Psoas muscle (tissue), 7 donors: ENCODE measurements at regions not wholly inside any gene's neighbourhood (a gene's known extent, or its start where the extent isn't known, plus 50 kb on each side); places are given as distances from the start of the nearest gene placed in this dataset.

Experiments
- ATAC-seq, 4 donors: fragments of 200-7000 bp; cut with Tn5 transposase; one replicate each; pipeline ENCODE4 v1.9.1; 2020; ENCODE audit warnings: moderate library complexity in 3 of 4, mild to moderate bottlenecking in 2 of 4
- DNase-seq, 2 donors: peaks; one replicate each; pipeline ENCODE4 v3.0.0-alpha.2; 2020
- H3K27ac ChIP-seq: fragments of 200-600 bp; one replicate; pipeline ENCODE4 v1.8.0; 2022
- H3K27me3 ChIP-seq, 3 donors: fragments of 200-600 bp in 1 of 3; one replicate each; pipeline versions ENCODE4 v1.6.1 to v1.8.0; 2013 to 2022; ENCODE audit warnings: low read length in 2 of 3, mild to moderate bottlenecking in 2 of 3, moderate library complexity in 1 of 3; ENCODE audit not compliant: insufficient read depth in 3 of 3
- H3K36me3 ChIP-seq, 2 donors: fragments of 200-600 bp in 1 of 2; one replicate each; pipeline versions ENCODE4 v1.6.1 to v1.8.0; 2013 to 2022; ENCODE audit warnings: low read depth in 1 of 2, mild to moderate bottlenecking in 1 of 2, moderate library complexity in 1 of 2; ENCODE audit not compliant: insufficient read depth in 1 of 2
- H3K4me1 ChIP-seq: fragments of 200-600 bp; one replicate; pipeline ENCODE4 v1.8.0; 2022
- H3K4me3 ChIP-seq: fragments of 200-600 bp; one replicate; pipeline ENCODE4 v1.8.0; 2022; ENCODE audit warnings: mild to moderate bottlenecking
- H3K9me3 ChIP-seq: fragments of 200-600 bp; one replicate; pipeline ENCODE4 v1.8.0; 2022
- WGBS, 3 donors: extraction: QIAGEN DNeasy Blood & Tissue Kit; methylation state at CpG; one replicate each; pipeline versions ENCODE4 v1.1.6 to v1.1.7; 2013; 5-methylcytosine and 5-hydroxymethylcytosine counted together
- intact Hi-C, 2 donors: fragments of 100-400 bp; cut with DNase I; formaldehyde crosslinking; loops; one replicate each; pipeline versions ENCODE4 v1.11.0 to v1.14.2; 2022
- TF ChIP-seq, protein P1 (sequence below): fragments of 200-600 bp; IDR thresholded peaks from one replicate; pipeline ENCODE4 v1.8.0; 2022; ENCODE audit warnings: antibody characterized with exemption
- donor health status: healthy with polysubstance abuse.
- donor health status: DM: no; HTN: no; CAD: no; lungs with moderate emphysema.
- donor health status: Bipolar disorder and iron deficiency.
- donor health status: healthy.
- donor health status: DM: yes; HTN: yes; CAD: no.
- donor health status: DM: no; HTN: no; CAD: no.
- donor health status: DM: yes; HTN: yes; CAD: no.

DNA sequence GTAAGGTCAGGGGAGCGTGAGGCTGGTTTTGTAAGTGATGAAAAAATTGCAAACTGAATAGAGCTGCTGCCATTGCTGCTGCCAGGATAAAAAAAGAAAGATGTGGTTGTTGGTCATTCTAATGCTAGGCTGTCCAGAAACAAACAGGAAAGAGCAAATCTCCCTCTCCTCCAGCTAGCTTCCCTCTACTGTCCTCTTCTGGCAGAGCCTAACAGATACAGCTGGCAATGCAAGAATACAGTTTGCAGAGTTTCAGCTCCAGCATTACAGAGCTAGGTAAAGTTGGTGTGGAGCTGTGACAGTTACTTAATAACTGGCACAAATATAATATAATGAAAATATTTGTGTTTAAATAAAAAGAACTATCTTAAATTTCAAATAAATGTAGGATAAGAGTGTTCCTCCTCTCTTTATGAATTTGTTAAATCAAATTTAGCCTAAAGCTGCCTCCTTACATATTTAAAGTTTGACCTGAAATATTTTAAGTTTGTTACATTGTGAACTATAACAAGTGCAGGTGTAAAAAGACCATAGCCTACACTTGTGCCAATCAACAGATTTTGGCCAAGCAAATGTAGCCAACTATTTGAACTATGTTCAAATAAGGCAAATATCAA is 407.7 kb downstream of the SH2D4B start:
- no peak overlapping the region for H3K4me3 ChIP-seq
- 41 to 58% (median 57%) methylated on average over 1 of the region's 1 CpG for WGBS, 3 donors
- no peaks in the 10 kb centered on the region for H3K36me3 ChIP-seq
- H3K27ac ChIP-seq, result no peak overlapping the region
- DNase-seq (no peak), ATAC-seq (no peak)
- H3K9me3 ChIP-seq, result no peaks in the 10 kb centered on the region
- intact Hi-C loops, result no loop called here
- peaks cover 0 to 2% (median 0%) of the 10 kb centered on the region in 3 donors for H3K27me3 ChIP-seq
- TF ChIP-seq, protein P1, sequence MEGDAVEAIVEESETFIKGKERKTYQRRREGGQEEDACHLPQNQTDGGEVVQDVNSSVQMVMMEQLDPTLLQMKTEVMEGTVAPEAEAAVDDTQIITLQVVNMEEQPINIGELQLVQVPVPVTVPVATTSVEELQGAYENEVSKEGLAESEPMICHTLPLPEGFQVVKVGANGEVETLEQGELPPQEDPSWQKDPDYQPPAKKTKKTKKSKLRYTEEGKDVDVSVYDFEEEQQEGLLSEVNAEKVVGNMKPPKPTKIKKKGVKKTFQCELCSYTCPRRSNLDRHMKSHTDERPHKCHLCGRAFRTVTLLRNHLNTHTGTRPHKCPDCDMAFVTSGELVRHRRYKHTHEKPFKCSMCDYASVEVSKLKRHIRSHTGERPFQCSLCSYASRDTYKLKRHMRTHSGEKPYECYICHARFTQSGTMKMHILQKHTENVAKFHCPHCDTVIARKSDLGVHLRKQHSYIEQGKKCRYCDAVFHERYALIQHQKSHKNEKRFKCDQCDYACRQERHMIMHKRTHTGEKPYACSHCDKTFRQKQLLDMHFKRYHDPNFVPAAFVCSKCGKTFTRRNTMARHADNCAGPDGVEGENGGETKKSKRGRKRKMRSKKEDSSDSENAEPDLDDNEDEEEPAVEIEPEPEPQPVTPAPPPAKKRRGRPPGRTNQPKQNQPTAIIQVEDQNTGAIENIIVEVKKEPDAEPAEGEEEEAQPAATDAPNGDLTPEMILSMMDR, result peak; percentile 33
- H3K4me1 ChIP-seq, result no peaks in the 10 kb centered on the region

DNA sequence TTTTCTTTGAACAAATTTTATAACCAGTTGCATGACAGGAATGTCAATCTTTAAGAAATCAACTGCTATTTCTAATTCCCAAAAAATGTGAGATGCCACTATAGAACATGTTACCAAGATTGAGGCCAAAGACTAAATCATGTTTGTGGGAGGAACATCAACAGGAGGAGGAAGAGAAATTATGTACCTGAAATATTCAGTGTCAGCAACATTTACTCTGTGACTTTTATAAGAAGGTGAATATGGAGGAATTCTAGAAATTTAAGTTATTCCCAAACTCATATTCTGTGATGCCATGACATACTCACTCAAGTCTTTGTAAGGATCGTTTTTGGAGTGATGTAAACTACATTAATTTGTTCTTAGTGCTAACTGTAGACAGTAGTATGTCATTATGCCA is 408.4 kb downstream of the SH2D4B start:
- no peaks in the 10 kb centered on the region for H3K36me3 ChIP-seq
- TF ChIP-seq, protein P1, result no peak
- intact Hi-C loops, result no loop called here
- H3K27ac ChIP-seq, result no peak overlapping the region
- H3K4me3 ChIP-seq, result no peak overlapping the region
- DNase-seq, result no peak
- no peak for ATAC-seq
- 44 to 63% (median 55%) methylated on average over 1 of the region's 1 CpG for WGBS, 3 donors
- H3K9me3 ChIP-seq, result no peaks in the 10 kb centered on the region
- peaks cover 0 to 2% (median 0%) of the 10 kb centered on the region in 3 donors for H3K27me3 ChIP-seq
- no peaks in the 10 kb centered on the region for H3K4me1 ChIP-seq

DNA sequence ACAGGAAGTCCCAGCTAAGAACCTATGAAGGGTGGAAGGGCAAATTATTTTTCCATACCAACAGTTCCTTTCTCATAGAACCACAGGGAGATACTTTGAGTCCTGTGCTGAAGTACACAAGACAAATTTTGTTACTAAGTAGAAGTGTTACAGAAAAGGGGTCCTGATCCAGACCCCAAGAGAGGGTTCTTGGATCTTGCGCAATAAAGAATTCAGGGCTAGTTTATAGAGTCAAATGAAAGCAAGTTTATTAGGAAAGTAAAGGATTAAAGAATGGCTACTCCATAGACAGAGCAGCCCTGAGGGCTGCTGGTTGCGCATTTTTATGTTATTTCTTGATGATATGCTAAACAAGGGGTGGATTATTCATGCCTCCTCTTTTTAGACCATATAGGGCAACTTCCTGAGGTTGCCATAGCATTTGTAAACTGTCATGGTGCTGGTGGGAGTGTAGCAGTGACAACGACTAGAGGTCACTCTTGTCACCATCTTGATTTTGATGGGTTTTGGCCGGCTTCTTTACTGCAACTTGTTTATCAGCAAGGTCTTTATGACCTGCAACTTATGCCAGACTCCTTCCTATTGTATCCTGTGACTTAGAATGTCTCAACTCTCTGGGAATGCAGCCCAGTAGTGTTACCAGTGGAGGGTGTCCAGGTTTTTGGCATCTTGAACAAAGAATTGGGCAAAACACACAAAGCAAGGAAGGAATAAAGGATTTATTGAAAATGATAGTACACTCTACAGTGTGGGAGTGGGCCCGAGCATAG is 409.4 kb downstream of the SH2D4B start:
- no peak for DNase-seq
- no peak overlapping the region for H3K4me3 ChIP-seq
- no peaks in the 10 kb centered on the region for H3K36me3 ChIP-seq
- no peaks in the 10 kb centered on the region for H3K4me1 ChIP-seq
- no peaks in the 10 kb centered on the region for H3K9me3 ChIP-seq
- TF ChIP-seq, protein P1, result no peak
- no peak for ATAC-seq
- intact Hi-C loops, result no loop called here
- no peak overlapping the region for H3K27ac ChIP-seq
- 81 to 86% (median 86%) methylated on average over 5 of the region's 5 CpGs for WGBS, 3 donors
- H3K27me3 ChIP-seq, result peaks cover 0 to 2% (median 0%) of the 10 kb centered on the region in 3 donors

DNA sequence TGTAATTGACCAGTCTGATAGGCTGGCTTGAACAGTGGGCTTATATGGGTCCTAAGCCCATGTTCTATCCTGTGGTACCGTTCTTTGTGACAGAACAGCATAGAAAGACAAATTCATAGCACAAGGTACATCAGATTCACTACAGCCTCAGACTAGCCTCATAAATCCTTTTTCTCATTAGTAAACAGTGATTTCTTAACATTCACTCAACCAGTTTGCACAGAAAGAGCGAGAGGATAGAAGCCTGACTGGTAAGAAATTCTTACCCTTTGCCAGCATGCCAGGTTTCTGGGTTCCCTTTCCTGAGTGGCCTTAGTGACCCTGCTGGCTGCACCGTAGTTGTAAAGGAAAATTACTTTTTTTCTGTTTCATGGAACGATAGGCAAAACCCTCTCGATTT is 412.1 kb downstream of the SH2D4B start:
- ATAC-seq, result no peak
- Histone ChIP-seq H3K4me1 (no peaks in the 10 kb centered on the region), H3K27ac (no peak overlapping the region), H3K4me3 (no peak overlapping the region), H3K9me3 (no peaks in the 10 kb centered on the region), H3K27me3 (peaks cover 0 to 2% (median 0%) of the 10 kb centered on the region in 3 donors), H3K36me3 (no peaks in the 10 kb centered on the region)
- 83 to 85% (median 85%) methylated on average over 5 of the region's 5 CpGs for WGBS, 3 donors
- TF ChIP-seq, protein P1, result no peak
- intact Hi-C loops, result no loop called here
- DNase-seq, result no peak
